Omental fat pad (tissue), 3 donors: ENCODE measurements at regions not wholly inside any gene's neighbourhood (a gene's known extent, or its start where the extent isn't known, plus 50 kb on each side); places are given as distances from the start of the nearest gene placed in this dataset.

Source experiments
- ATAC-seq: fragments of 150-250 bp; one replicate; pipeline ENCODE4 v1.9.1; 2016; ENCODE audit warnings: mild to moderate bottlenecking, moderate library complexity; ENCODE audit not compliant: low FRiP score
- DNase-seq: peaks from one replicate; pipeline ENCODE4 v3.0.0-alpha.2; 2019; ENCODE audit warnings: low spot score
- TF ChIP-seq, protein P1 (sequence below), 3 donors: fragments of 450-650 bp; IDR thresholded peaks; one replicate each; pipeline ENCODE4 v1.5.1; 2016 to 2017; ENCODE audit warnings: antibody characterized with exemption in 3 of 3, mild to moderate bottlenecking in 3 of 3, moderate library complexity in 2 of 3

DNA sequence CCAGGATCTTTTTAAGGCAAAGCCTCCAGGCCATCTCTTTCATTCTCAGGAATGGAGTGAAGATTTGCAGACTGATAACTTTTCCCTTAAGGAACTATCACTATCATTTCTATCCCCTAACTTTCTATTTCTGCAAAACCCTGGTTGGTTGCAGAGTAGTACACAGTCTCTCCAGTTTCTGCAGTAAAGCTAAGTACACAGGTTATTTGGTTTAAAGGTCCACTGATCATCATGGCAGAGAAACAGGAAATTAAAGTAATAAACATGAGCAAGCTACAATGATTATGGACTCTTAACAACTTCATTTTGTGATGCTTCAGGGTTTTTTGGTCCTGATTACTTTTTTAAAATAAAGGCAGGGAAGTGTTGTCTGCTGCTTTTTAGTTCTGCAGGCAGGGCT is 890.0 kb upstream of the DDX18 start:
- DNase-seq (no peak), ATAC-seq (no peak)
- TF ChIP-seq, protein P1, sequence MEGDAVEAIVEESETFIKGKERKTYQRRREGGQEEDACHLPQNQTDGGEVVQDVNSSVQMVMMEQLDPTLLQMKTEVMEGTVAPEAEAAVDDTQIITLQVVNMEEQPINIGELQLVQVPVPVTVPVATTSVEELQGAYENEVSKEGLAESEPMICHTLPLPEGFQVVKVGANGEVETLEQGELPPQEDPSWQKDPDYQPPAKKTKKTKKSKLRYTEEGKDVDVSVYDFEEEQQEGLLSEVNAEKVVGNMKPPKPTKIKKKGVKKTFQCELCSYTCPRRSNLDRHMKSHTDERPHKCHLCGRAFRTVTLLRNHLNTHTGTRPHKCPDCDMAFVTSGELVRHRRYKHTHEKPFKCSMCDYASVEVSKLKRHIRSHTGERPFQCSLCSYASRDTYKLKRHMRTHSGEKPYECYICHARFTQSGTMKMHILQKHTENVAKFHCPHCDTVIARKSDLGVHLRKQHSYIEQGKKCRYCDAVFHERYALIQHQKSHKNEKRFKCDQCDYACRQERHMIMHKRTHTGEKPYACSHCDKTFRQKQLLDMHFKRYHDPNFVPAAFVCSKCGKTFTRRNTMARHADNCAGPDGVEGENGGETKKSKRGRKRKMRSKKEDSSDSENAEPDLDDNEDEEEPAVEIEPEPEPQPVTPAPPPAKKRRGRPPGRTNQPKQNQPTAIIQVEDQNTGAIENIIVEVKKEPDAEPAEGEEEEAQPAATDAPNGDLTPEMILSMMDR (IDR thresholded peaks at IDR 0.05): no peak

DNA sequence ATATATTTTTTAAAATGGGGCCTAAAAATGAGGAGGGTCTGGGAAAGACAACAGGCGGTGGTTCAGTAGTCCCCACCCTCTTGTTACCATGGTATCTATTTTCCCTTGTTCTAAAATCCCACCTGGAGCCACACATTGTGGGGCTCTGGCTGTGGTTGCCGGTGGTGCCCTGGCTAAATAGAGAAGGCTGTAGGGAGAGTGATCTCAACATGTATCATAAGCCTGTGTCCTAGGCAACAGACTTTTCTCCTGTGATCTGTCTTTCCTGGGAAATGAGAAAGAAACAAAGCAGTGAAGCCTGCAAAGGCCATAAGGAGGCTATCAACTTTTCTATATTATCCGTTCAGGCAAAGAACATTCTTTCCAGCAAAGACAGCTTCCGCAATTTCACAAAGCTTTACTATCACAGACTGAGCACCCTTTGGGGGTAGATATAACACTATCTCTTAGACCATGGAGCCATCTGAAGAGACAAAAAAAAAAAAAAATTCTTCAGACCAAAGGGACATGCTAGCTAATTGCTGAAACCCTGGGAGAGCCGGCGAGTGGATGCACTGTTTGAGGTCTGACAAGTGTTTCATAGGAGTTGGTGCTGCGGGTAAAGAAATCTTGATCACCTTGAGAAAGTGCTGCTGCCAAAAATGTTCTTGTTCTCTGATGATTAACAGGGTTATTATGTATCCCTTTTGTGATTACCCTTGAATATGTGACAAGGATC is 879.2 kb upstream of the DDX18 start:
- ATAC-seq: no peak
- TF ChIP-seq, protein P1 (IDR thresholded peaks at IDR 0.05): no peak
- DNase-seq: no peak

DNA sequence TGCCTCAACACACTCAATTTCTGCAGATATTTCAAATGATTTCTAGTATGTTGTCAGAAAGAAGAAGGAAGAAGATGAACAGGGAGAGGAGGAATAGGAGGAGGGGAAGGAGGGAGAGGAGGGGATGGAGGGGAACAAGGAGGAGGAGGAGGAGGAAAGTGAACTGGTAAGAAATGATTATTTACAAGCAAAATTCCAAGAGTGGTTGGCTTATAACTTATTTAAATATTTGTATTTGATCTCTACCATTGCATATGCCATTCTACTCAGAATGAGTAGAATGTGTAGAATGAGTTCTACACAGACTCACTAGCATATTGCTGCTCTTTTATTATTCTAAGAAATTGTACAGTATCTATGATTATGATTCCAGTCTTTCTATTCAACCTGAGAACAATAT is 866.2 kb upstream of the DDX18 start:
- no peak for ATAC-seq
- TF ChIP-seq, protein P1 (IDR thresholded peaks at IDR 0.05): no peak
- no peak for DNase-seq

DNA sequence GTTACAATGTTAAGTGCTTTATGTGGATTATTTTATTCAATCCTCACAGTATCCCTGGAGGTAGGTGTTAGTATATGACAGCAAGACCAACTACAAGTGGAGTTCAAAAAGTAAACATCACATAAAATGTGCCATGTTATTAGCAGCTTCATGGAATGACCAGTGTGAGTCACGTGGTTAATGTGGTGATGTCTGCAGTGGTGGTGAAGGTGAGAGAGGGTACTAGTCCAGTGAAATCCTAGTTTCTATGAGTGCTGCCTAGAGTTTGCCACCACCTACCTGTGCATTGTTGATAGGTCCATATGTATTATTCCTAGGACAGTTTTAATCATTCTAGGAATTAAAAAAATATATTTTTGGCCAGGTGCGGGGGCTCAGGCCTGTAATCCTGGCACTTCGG is 865.2 kb upstream of the DDX18 start:
- DNase-seq (no peak), ATAC-seq (no peak)
- TF ChIP-seq, protein P1 (IDR thresholded peaks at IDR 0.05): no peak

GRCh38 chr2:116952254-116952653 is 862.2 kb upstream of the DDX18 start:
- TF ChIP-seq, protein P1 (IDR thresholded peaks at IDR 0.05): no peak
- no peak for ATAC-seq
- no peak for DNase-seq

DNA sequence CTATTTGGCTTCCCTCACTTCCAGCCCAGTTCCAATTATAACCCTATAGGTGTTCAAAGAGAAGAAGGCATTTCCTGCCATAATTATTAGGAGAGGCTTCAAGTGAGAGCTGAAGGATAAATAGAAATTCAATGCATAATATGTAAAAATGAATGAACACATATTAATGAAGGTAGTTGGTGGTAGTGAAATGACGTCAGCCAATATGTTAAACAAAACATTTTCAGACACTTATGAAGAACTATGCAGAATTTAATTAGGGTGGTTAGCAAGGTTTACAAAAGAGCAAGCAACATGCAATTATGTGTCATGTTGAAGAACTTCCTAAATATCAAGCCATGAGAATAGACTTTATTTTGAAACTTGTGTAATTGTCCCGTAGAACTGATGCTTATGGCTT is 858.8 kb upstream of the DDX18 start:
- no peak for DNase-seq
- no peak for ATAC-seq
- TF ChIP-seq, protein P1 (IDR thresholded peaks at IDR 0.05): no peak

DNA sequence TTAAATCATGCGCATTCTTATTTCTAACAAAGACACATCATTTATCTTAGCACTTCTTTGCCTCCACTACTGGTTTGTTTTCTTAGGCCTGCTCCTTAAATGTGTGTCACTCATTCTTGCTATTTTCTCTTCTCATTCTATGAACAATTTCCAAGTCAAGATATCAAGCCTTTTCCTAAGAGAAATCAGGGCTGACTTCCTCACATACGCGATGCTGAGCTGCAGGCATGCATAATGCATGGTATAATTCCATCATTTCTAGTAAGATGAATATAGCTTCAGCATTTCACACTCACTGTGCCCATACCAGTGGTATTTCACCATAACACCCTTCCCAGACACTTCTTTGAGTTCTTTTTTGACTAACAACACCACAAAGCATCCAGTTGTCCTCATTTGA is 838.9 kb upstream of the DDX18 start:
- DNase-seq: no peak
- TF ChIP-seq, protein P1 (IDR thresholded peaks at IDR 0.05): no peak
- ATAC-seq: no peak
